ENCODE measurements at regions not wholly inside any gene's neighbourhood (a gene's known extent, or its start where the extent isn't known, plus 50 kb on each side); places are given as distances from the start of the nearest gene placed in this dataset.
"Not testable (repeated sequence)": the region's sequence is repeated elsewhere in the genome, so short reads cannot be mapped to it uniquely, and the experiment has no call there.

- H3K27ac ChIP-seq (replicated peaks): no peak overlapping the region
- TF ChIP-seq GABPA (IDR thresholded peaks at IDR 0.05; ENCODE audit: low read depth) (no peak), POLR2AphosphoS5 (IDR thresholded peaks at IDR 0.05; ENCODE audit: low read depth) (no peak), SPI1 (IDR thresholded peaks at IDR 0.05; ENCODE audit: borderline replicate concordance, low read depth) (no peak), REST (IDR thresholded peaks at IDR 0.05; ENCODE audit: insufficient replicate concordance, low read depth) (no peak), CTCF (IDR thresholded peaks at IDR 0.05; ENCODE audit: insufficient read depth, low read length) (no peak)
- DNase-seq (ENCODE audit: low read depth in 1 of 2, low spot score in 1 of 2): no peak
- H3K4me3 ChIP-seq (replicated peaks; ENCODE audit: insufficient read depth, low read length): no peak overlapping the region
- H3K27me3 ChIP-seq (ENCODE audit: insufficient read depth, poor library complexity, severe bottlenecking): no peaks in the 10 kb centered on the region
Measured at GRCh38 chr18:4755848-4756247, 300.7 kb upstream of the DLGAP1 start.

GRCh38 chr18:4753151-4753550 is 298.0 kb upstream of the DLGAP1 start:
- not testable (repeated sequence) for DNase-seq (ENCODE audit: low read depth in 1 of 2, low spot score in 1 of 2); H3K4me3 ChIP-seq (replicated peaks; ENCODE audit: insufficient read depth, low read length); H3K27ac ChIP-seq (replicated peaks); H3K27me3 ChIP-seq (ENCODE audit: insufficient read depth, poor library complexity, severe bottlenecking)

- Histone ChIP-seq H3K4me3 (replicated peaks; ENCODE audit: insufficient read depth, low read length) (no peak overlapping the region), H3K27ac (replicated peaks) (no peak overlapping the region), H3K27me3 (ENCODE audit: insufficient read depth, poor library complexity, severe bottlenecking) (no peaks in the 10 kb centered on the region)
- TF ChIP-seq REST (IDR thresholded peaks at IDR 0.05; ENCODE audit: insufficient replicate concordance, low read depth) (no peak), CTCF (IDR thresholded peaks at IDR 0.05; ENCODE audit: insufficient read depth, low read length) (no peak), SPI1 (IDR thresholded peaks at IDR 0.05; ENCODE audit: borderline replicate concordance, low read depth) (no peak), GABPA (IDR thresholded peaks at IDR 0.05; ENCODE audit: low read depth) (no peak), POLR2AphosphoS5 (IDR thresholded peaks at IDR 0.05; ENCODE audit: low read depth) (no peak)
- DNase-seq (ENCODE audit: low read depth in 1 of 2, low spot score in 1 of 2): no peak
Measured at GRCh38 chr18:4751523-4751922, 296.4 kb upstream of the DLGAP1 start.

GRCh38 chr18:4750393-4751346 is 295.6 kb upstream of the DLGAP1 start:
- DNase-seq (ENCODE audit: low read depth in 1 of 2, low spot score in 1 of 2): no peak

More at GRCh38 chr18:4750393-4751346, 295.6 kb upstream of the DLGAP1 start:
- H3K4me3 ChIP-seq (replicated peaks; ENCODE audit: insufficient read depth, low read length): no peak overlapping the region
- H3K27me3 ChIP-seq (ENCODE audit: insufficient read depth, poor library complexity, severe bottlenecking): no peaks in the 10 kb centered on the region
- TF ChIP-seq REST (IDR thresholded peaks at IDR 0.05; ENCODE audit: insufficient replicate concordance, low read depth) (no peak), GABPA (IDR thresholded peaks at IDR 0.05; ENCODE audit: low read depth) (no peak), POLR2AphosphoS5 (IDR thresholded peaks at IDR 0.05; ENCODE audit: low read depth) (no peak), CTCF (IDR thresholded peaks at IDR 0.05; ENCODE audit: insufficient read depth, low read length) (no peak), SPI1 (IDR thresholded peaks at IDR 0.05; ENCODE audit: borderline replicate concordance, low read depth) (no peak)
- no peak overlapping the region for H3K27ac ChIP-seq (replicated peaks)
